ENCODE measurements at regions not wholly inside any gene's neighbourhood (a gene's known extent, or its start where the extent isn't known, plus 50 kb on each side); places are given as distances from the start of the nearest gene placed in this dataset.

DNA sequence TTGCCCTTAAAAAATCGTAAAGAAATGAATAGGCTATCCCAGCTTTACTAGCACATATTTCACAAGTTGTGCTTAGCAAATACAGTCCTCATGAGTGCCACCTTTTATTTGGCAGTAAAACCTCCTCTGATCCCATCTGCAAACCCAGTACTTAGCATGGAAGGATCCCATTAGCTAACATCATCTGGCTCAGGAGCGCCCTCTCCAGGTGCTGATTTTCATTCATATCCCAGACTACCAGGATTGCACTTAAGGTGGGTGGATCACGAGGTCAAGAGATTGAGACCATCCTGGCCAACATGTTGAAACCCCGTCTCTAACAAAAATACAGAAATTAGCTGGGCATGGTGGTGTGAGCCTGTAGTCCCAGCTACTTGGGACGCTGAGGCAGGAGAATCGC, 76.1 kb upstream of the PAX6 start:
- DNase-seq = no peak

DNA sequence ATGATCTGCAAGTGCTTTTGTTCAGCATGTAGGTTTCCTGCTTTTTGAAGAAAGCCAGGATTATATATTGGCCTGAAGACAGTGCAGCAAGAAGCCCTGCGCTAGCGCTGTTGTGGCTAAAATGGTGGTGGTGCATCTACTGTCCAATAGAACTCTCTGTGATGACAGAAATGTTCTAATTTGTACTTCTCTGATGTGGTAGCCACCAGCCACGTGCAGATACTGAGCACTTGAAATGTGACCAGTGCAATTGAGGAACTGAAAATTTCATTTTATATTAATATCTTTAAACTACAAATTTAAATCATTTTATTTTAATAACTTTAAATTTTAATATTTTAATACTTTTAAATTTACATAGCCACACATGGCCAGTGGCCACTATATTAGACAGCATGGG, 73.0 kb upstream of the PAX6 start:
- DNase-seq = no peak

DNA sequence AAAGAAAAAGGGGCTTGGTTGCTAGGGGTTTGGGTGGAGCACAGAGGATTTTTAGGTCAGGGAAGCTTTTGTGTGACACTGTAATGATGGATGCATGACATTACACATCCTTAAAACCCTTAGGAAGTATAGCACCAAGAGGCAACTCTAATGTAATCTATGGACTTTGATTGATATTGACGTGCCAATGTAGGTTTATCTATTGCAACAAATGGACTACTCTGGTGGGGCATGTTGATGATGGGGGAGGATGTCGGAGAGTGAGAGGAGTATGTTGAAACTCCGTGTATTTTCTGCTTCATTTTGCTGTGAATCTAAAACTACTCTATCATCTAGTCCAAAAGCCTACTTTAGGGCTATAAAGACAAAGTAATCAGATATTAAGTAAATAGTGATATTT, 72.3 kb upstream of the PAX6 start:
- DNase-seq = no peak

DNA sequence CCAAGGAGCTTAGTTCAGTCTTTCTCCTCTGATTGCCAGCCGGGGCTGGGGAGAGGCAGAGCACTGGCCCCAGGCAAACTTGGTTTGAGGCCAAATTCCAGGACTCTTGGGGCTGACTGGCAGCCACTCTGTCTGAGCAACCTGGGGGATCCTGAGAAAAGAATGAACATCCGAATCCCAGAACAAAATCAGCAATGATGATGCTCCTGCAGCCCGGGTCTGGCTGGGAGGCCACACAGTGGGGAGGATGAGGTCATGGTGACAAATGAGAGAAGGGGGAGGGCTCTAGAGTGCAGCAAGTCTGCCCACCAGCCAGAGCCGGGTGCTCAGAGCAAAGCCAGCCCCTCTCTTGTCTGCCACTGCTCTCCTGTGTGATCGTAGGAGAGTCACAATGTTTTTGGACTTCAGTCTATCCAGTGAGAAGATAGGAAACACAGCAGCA, 71.8 kb upstream of the PAX6 start:
- DNase-seq = no peak

DNA sequence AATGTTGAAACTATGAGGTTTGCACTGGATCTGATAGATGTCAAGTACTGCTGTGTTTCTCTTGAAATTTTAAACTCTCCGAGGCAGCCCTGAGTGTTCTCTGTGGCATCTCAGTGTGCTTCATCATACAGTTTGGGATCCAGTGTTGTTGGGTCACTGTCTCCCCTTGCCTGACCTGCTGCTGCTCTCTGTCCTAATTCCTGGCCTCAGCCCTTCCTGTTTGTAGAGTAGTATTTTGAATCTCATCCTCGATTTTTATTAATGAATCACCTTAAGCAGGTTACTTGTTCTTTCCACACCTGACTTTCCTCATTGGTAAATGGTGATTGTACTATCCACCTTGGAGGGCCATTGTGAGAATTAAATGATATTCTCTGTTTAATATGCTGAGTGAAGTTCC, 70.7 kb upstream of the PAX6 start:
- no peak for DNase-seq

DNA sequence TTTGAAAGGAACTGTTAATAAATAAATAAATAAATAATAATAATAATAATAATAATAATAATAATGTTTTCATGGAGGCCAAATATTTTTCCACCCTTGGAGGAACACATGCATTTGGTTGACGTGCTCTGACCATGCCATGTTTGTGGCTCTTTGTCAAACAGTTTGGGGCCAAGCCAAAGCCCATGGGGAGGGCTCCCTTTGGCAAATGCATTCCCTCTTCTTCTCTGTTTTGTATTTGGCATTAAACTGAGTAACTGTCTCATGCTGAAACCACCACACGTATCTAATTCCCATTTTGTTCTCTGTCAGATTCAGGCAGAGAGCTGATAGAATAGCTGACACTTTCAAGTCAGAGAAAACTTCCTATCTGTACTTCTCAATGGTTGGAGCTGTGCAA, 68.6 kb upstream of the PAX6 start:
- no peak for DNase-seq

DNA sequence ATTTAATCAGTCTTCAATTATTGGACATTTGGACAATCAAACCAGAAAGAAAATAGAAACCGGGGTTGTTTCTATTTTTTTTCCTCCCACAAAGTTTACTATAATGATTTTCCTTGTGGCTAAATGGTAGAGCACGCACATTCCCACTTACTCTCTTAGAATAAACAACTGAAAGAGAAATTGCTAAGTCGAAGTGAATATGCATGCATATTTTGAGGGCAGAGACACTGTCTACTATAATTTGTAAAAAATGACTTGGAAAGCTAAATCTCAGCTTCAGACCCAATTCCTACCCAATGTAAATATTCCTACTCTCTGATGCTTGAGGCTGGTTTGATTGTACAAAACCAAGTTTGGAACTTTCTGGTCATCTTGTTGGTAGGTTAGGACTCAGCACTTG, 66.7 kb upstream of the PAX6 start:
- no peak for DNase-seq

DNA sequence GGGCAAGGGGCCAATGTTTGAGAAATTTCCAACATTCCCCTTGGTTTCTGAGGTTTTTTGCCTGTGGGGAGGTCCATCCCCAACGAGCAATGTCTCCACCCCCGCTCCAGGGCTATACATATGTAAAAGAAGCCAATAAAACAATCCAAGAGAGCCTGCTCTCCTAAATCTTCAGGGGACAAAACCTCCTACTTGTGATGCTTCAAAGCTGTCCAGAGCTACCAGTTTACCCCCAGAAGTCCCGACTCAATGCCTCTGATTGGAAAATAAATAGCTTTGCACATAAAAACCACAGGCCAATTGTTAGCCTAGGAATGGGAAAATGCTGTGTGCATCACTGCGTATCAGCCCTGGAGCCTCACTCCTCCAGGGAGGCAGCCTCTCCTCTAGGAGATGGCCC, 66.0 kb upstream of the PAX6 start:
- DNase-seq = no peak

DNA sequence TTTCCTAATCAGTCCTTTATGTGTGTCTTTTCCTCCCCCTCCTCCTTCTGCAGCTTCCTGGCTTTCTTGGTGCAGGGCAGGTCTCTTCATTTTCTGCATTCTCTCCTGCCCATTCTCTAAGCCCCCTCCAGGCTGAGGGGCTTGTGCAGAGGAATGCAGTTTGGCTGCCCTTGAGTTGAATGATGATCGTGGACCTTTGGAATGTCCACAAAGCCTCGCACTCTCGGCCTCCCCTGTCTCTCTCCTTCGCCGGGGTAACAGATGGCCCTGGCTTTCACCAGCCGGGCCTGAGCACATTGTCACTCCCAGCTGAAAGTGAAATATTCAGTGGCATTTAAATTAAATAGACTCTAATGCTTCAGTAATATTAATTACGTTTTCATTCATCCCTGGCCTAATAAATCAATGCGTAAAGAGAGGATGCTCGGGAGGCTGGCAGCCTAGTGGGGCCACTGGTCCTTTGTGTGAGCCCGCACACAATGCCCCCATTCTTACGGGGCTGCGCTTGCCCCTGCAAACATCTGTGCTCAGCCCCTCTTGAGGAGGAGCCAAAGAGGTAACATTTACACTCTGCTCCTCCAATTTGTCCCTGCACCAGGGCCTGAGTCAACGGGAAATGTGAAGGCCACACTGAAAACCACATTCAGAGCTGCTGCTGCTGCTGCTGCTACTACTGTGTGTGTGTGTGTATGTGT, 64.9 kb upstream of the PAX6 start:
- no peak for DNase-seq

DNA sequence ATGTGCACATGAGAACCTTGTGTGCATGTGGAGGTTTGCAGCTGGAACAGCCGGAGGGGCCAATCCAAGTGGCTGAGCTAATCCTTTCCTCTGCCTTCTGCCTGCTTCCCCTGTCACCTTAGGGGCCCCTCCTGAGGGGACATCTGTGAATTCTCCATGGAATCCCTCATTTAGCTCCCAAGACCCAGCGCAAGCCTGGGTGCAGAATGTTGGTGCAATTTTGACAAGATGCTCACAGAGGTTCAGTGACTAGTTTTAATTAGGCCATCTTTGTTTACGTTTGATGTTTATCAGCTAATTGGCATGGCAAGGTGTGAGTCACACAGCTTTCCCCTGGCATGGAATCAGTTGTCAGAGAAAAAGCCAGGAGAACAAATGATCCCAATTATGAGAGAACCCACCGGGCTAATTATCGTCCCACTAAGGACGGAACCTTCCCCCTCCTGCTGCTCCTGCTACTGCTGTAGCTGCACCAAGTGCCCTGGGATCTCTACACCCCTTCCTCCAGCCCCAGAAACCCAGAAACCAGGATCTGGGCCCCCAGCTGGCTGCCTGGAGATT, 63.6 kb upstream of the PAX6 start:
- no peak for DNase-seq

DNA sequence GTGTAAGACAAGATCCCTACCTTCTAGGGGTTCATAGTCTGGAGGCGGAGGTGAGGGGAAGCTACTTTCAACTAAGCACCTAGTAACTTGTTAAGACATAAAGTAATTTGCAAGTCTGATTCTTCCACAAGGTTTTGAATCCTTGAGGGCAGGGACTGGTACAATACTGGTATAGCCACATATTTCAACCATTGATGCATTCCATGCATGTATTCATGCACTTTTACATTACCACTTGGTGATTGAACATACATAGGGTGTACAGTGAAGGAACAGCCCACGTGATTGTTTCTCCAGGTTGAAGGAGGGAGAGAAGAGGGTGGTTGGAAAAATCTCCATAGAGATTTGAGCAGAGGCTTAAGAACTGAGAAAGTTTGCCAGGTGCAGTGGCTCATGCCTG, 62.0 kb upstream of the PAX6 start:
- no peak for DNase-seq

DNA sequence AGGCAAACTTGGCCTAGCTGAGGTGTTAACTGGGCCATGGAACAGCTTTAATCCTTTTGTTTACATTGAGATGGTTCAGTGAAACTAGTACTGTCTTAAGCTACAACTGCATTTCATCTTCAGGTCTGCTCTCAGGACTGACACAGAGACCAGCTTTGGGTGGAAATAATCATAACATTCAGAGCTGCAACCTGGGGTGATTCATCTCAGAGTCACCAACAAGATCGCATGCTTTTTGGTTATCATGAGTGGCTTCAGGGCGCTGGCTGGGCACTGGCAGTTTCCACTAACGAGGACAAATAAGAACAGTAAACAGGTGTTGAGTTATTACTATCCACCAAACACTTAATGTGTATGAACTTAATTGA, 60.9 kb upstream of the PAX6 start:
- no peak for DNase-seq

DNA sequence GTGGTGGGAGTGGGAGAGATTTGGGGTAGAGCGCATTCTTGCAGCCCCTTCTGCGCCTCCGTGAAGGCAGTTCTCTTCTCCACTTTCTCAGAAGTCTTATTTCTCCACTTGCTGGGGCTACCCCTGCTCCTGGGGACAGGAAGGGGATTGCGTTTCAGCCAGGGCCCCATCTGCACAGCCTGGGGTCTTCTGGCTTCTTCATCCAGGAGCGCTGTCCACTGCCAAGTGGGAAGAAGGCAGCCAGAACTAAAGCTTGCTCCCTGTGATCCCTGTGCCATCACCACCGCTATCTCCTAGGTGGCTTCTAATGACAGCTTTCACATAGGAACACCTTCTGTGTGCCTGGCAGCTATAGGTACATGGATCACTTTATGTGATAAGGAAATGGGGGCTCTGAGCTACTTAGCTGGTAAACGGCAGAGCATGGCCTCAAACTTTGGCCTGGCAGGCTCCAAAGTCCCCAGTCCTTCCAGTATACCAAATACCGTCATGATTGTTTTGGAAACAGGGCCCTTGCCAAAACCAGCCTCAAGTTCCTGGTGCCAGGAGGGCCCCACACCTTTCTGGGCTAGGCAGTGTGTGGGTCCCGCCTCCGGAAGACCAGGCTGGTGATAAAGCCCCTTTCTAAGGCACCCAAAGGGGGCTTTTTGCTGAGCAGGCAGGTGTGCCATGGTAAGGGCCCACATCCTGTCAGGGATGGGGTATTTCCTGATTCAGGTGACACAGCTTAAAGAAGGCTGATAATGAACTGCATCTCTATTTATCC, 60.4 kb upstream of the PAX6 start:
- DNase-seq = no peak

DNA sequence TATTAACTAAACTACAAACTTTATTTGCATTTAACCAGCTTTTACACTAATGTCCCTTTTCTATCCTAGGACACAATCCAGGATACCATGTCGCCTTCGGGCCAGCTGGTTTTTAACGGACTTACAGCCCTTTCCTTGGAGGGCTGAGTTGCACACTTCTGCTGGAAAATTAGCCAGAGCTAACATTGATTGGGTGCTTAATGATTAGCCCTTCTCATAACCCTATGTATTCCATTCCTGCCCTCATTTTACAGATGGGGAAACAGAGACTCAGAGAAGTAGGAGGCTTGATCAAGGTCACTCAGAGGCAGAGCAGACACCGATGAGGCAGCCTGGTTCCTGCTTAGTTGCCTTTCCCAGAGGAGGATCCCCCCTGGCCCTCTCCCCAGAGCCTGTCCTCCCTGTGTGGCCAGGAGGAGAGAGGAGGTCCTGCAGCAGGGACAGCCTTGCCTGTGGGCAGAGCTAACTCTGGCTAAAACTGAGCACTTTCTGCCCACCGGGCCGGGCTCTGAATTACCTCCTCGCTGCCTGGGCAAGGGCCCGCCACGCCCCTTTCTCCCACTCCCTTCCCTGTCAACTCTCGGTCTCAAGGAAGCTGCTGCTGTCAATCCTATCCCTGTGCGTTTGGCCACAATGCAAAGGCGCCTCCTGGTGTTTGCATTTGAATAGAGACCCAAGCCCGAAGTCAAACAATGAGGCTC, 59.6 kb upstream of the PAX6 start:
- peak; percentile 7 for DNase-seq

DNA sequence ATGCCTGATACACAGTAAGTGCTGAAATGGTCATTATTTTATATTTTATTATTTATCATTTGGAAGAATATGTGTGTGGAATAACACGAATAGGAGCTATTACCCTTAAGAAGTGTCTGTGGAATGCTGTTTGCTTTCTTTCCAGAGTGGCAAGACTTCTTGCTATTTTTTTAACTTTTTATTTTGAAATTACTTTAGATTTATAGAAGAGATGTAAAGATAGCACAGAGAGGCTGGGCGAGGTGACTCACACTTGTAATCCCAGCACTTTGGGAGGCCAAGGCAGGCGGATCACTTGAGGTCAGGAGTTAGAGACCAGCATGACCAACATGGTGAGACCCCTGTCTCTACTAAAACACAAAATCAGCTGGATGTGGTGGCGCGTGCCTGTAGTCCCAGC, 58.9 kb upstream of the PAX6 start:
- no peak for DNase-seq

DNA sequence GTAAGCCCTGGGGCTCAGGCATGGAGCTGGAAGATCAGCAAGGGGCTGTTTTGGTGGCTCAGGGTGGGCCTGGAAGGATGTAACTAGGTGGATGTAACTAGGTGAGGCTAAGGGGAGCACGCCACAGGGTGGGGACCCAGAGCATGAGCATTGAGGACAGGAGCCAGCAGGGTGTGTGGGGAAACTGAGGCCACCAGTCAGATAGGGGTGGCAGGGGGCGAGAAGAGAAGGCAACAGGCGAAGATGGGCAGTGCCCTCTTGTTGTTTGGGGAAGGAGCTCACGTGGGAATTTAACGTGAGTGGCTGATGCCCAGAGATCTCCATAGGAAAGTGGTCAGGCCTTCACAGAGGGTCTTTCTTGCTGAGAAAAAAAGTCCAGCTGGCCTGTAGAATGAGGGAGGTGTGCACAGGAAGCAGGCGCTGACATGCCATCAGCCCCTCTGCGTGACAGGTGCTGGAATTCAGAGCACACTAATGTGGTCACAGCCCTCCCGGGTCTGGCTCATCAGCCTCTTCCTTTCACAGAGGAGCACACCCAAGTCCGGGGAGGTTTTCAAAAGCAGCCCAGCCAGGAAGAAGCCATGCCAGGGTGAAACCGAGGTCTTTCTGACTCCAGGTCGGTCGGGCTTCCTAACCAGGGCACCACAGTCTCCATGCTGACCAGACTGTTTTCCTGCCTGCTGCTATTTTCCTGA, 54.6 kb upstream of the PAX6 start:
- DNase-seq = no peak

DNA sequence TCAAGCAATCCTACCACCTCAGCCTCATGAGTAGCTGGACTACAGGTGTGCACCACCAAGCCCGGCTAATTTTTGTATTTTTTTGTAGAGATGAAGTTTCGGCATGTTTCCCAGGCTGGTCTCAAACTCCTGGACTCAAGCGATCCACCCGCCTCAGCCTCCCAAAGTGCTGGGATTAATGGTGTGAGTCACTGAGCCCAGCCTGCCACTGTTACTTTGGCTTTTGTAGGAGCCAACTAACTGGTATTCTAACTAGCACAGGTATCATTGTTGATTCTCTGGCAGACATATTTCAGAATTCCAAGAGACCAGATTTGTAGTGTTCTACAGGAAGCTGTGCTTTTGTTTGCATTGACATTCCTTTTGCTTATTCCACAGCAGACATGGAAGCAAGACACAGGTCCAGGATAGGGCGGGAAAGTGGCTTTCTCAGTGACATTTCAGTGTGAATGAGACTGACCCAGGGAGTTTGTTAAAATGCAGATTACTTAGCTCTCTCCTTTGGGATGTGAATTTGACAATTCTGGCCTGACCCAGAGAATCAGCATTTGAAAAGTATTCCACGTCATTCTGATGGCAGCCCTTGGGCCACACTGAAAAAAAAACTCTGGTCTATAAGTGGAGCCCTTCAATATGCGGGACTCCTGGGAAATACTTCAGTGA, 52.2 kb upstream of the PAX6 start:
- DNase-seq = no peak

DNA sequence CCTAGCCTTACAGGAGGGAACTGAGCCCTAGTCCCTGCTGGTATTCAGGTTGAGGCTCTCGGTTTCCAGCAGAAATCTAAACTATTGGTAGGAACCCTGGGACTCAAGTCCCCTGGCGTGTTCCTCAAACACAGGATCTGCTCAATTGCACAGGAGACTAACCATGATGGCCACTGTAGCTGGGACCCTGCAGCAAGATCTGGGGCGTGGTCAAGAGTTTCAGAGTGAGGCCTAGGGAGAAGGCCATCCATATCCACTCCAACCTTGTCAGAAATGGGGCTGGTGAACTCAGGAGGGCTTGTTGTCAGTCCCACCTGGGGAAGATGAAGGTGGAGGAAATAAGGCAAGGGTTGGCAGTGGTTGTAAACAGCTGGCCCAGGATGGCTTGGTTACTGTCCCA, 49.9 kb upstream of the PAX6 start:
- DNase-seq = no peak

All from stimulated activated CD4-positive, alpha-beta T cell treated with anti-CD3 and anti-CD28 coated beads, Interleukin-1b, Interleukin-23, amount 100 ng/mL, for 48 hours (primary cell).